ENCODE measurements at regions not wholly inside any gene's neighbourhood (a gene's known extent, or its start where the extent isn't known, plus 50 kb on each side); places are given as distances from the start of the nearest gene placed in this dataset.

GRCh38 chr5:117800261-117800660 lies 1188.1 kb downstream of the DTWD2 start:
- no peaks in the 10 kb centered on the region for H3K27me3 ChIP-seq (ENCODE audit: low read depth)
- no peak for DNase-seq (ENCODE audit: low spot score in 2 of 2)

GRCh38 chr5:117794847-117795246 lies 1193.5 kb downstream of the DTWD2 start:
- no peak overlapping the region for H3K4me3 ChIP-seq
- no peaks in the 10 kb centered on the region for H3K36me3 ChIP-seq (replicated peaks)
- in situ Hi-C loops (cut with MboI; ENCODE audit: low sequenced_read_pairs) = no loop called here
- H3K27me3 ChIP-seq (ENCODE audit: low read depth) = no peaks in the 10 kb centered on the region
- DNase-seq (ENCODE audit: low spot score in 2 of 2) = no peak
- no peaks in the 10 kb centered on the region for H3K9me3 ChIP-seq
- H3K4me1 ChIP-seq = no peaks in the 10 kb centered on the region

More at GRCh38 chr5:117800261-117800660, 1188.1 kb downstream of the DTWD2 start:
- H3K4me1 ChIP-seq = no peaks in the 10 kb centered on the region
- no peak overlapping the region for H3K4me3 ChIP-seq
- H3K36me3 ChIP-seq (replicated peaks) = no peaks in the 10 kb centered on the region
- no peaks in the 10 kb centered on the region for H3K9me3 ChIP-seq
- in situ Hi-C loops (cut with MboI; ENCODE audit: low sequenced_read_pairs) = no loop called here

GRCh38 chr5:117793963-117794362 lies 1194.4 kb downstream of the DTWD2 start:
- Histone ChIP-seq H3K4me1 (no peaks in the 10 kb centered on the region), H3K36me3 (replicated peaks) (no peaks in the 10 kb centered on the region), H3K27me3 (ENCODE audit: low read depth) (no peaks in the 10 kb centered on the region), H3K4me3 (no peak overlapping the region), H3K9me3 (no peaks in the 10 kb centered on the region)
- no peak for DNase-seq (ENCODE audit: low spot score in 2 of 2)
- in situ Hi-C loops (cut with MboI; ENCODE audit: low sequenced_read_pairs) = no loop called here

GRCh38 chr5:117792476-117792875 lies 1195.9 kb downstream of the DTWD2 start:
- no peak for DNase-seq (ENCODE audit: low spot score in 2 of 2)
- H3K4me3 ChIP-seq = no peak overlapping the region
- in situ Hi-C loops (cut with MboI; ENCODE audit: low sequenced_read_pairs) = no loop called here
- H3K4me1 ChIP-seq = no peaks in the 10 kb centered on the region
- no peaks in the 10 kb centered on the region for H3K36me3 ChIP-seq (replicated peaks)
- no peaks in the 10 kb centered on the region for H3K9me3 ChIP-seq
- no peaks in the 10 kb centered on the region for H3K27me3 ChIP-seq (ENCODE audit: low read depth)

GRCh38 chr5:117788596-117788995 lies 1199.8 kb downstream of the DTWD2 start:
- DNase-seq (ENCODE audit: low spot score in 2 of 2) = no peak
- no peaks in the 10 kb centered on the region for H3K36me3 ChIP-seq (replicated peaks)
- no peaks in the 10 kb centered on the region for H3K9me3 ChIP-seq
- no peaks in the 10 kb centered on the region; the same call in 1 of the 2 replicates for H3K4me1 ChIP-seq
- H3K27me3 ChIP-seq (ENCODE audit: low read depth) = no peaks in the 10 kb centered on the region
- H3K4me3 ChIP-seq = no peak overlapping the region
- in situ Hi-C loops (cut with MboI; ENCODE audit: low sequenced_read_pairs) = no loop called here

- in situ Hi-C loops (cut with MboI; ENCODE audit: low sequenced_read_pairs) = no loop called here
Measured at GRCh38 chr5:117779171-117779570, 1204.5 kb upstream of the SEMA6A start.

GRCh38 chr5:117776977-117777376 lies 1202.4 kb upstream of the SEMA6A start:
- Histone ChIP-seq H3K9me3 (no peaks in the 10 kb centered on the region), H3K36me3 (replicated peaks) (no peaks in the 10 kb centered on the region), H3K4me3 (no peak overlapping the region), H3K27me3 (ENCODE audit: low read depth) (no peaks in the 10 kb centered on the region), H3K4me1 (no peaks in the 10 kb centered on the region)
- in situ Hi-C loops (cut with MboI; ENCODE audit: low sequenced_read_pairs) = no loop called here
- no peak for DNase-seq (ENCODE audit: low spot score in 2 of 2)

More at GRCh38 chr5:117779171-117779570, 1204.5 kb upstream of the SEMA6A start:
- Histone ChIP-seq H3K36me3 (replicated peaks) (no peaks in the 10 kb centered on the region), H3K4me1 (no peaks in the 10 kb centered on the region), H3K4me3 (no peak overlapping the region), H3K9me3 (no peaks in the 10 kb centered on the region), H3K27me3 (ENCODE audit: low read depth) (no peaks in the 10 kb centered on the region)
- no peak for DNase-seq (ENCODE audit: low spot score in 2 of 2)

GRCh38 chr5:117769877-117770276 lies 1195.3 kb upstream of the SEMA6A start:
- DNase-seq (ENCODE audit: low spot score in 2 of 2) = no peak
- in situ Hi-C loops (cut with MboI; ENCODE audit: low sequenced_read_pairs) = no loop called here

GRCh38 chr5:117763271-117763670 lies 1188.6 kb upstream of the SEMA6A start:
- Histone ChIP-seq H3K36me3 (replicated peaks) (no peaks in the 10 kb centered on the region), H3K27me3 (ENCODE audit: low read depth) (no peaks in the 10 kb centered on the region), H3K9me3 (no peaks in the 10 kb centered on the region), H3K4me3 (no peak overlapping the region), H3K4me1 (0 out of 2 replicates have a peak, but pooled peaks cover 7% of the 10 kb centered on the region)
- DNase-seq (ENCODE audit: low spot score in 2 of 2) = no peak
- in situ Hi-C loops (cut with MboI; ENCODE audit: low sequenced_read_pairs) = no loop called here

More at GRCh38 chr5:117769877-117770276, 1195.3 kb upstream of the SEMA6A start:
- no peak overlapping the region for H3K4me3 ChIP-seq
- no peaks in the 10 kb centered on the region for H3K36me3 ChIP-seq (replicated peaks)
- H3K9me3 ChIP-seq = no peaks in the 10 kb centered on the region
- no peaks in the 10 kb centered on the region for H3K4me1 ChIP-seq
- no peaks in the 10 kb centered on the region for H3K27me3 ChIP-seq (ENCODE audit: low read depth)

- no peaks in the 10 kb centered on the region for H3K36me3 ChIP-seq (replicated peaks)
- H3K9me3 ChIP-seq = no peaks in the 10 kb centered on the region
- 0 out of 2 replicates have a peak, but pooled peaks cover 7% of the 10 kb centered on the region for H3K4me1 ChIP-seq
- H3K4me3 ChIP-seq = no peak overlapping the region
- no peaks in the 10 kb centered on the region for H3K27me3 ChIP-seq (ENCODE audit: low read depth)
- no peak for DNase-seq (ENCODE audit: low spot score in 2 of 2)
- in situ Hi-C loops (cut with MboI; ENCODE audit: low sequenced_read_pairs) = no loop called here
Measured at GRCh38 chr5:117761186-117761585, 1186.6 kb upstream of the SEMA6A start.

- no peak for DNase-seq (ENCODE audit: low spot score in 2 of 2)
- in situ Hi-C loops (cut with MboI; ENCODE audit: low sequenced_read_pairs) = no loop called here
- no peaks in the 10 kb centered on the region for H3K36me3 ChIP-seq (replicated peaks)
- H3K4me3 ChIP-seq = no peak overlapping the region
- 0 out of 2 replicates have a peak, but pooled peaks cover 7% of the 10 kb centered on the region for H3K4me1 ChIP-seq
- H3K9me3 ChIP-seq = no peaks in the 10 kb centered on the region
- H3K27me3 ChIP-seq (ENCODE audit: low read depth) = no peaks in the 10 kb centered on the region
Measured at GRCh38 chr5:117759849-117760499, 1185.4 kb upstream of the SEMA6A start.

- in situ Hi-C loops (cut with MboI; ENCODE audit: low sequenced_read_pairs) = no loop called here
- no peaks in the 10 kb centered on the region for H3K36me3 ChIP-seq (replicated peaks)
- no peaks in the 10 kb centered on the region for H3K27me3 ChIP-seq (ENCODE audit: low read depth)
Measured at GRCh38 chr5:117752403-117752802, 1177.8 kb upstream of the SEMA6A start.

GRCh38 chr5:117748336-117748735 lies 1173.7 kb upstream of the SEMA6A start:
- DNase-seq (ENCODE audit: low spot score in 2 of 2) = no peak
- in situ Hi-C loops (cut with MboI; ENCODE audit: low sequenced_read_pairs) = no loop called here
- Histone ChIP-seq H3K4me3 (no peak overlapping the region), H3K36me3 (replicated peaks) (no peaks in the 10 kb centered on the region), H3K4me1 (no peaks in the 10 kb centered on the region), H3K9me3 (no peaks in the 10 kb centered on the region), H3K27me3 (ENCODE audit: low read depth) (no peaks in the 10 kb centered on the region)

More at GRCh38 chr5:117752403-117752802, 1177.8 kb upstream of the SEMA6A start:
- no peak for DNase-seq (ENCODE audit: low spot score in 2 of 2)
- H3K4me1 ChIP-seq = no peaks in the 10 kb centered on the region
- no peaks in the 10 kb centered on the region for H3K9me3 ChIP-seq
- no peak overlapping the region for H3K4me3 ChIP-seq

- no peaks in the 10 kb centered on the region for H3K9me3 ChIP-seq
- no peak overlapping the region for H3K4me3 ChIP-seq
- no peaks in the 10 kb centered on the region for H3K4me1 ChIP-seq
- DNase-seq (ENCODE audit: low spot score in 2 of 2) = no peak
- in situ Hi-C loops (cut with MboI; ENCODE audit: low sequenced_read_pairs) = no loop called here
- no peaks in the 10 kb centered on the region for H3K27me3 ChIP-seq (ENCODE audit: low read depth)
- H3K36me3 ChIP-seq (replicated peaks) = no peaks in the 10 kb centered on the region
Measured at GRCh38 chr5:117743337-117743736, 1168.7 kb upstream of the SEMA6A start.
